MM.1S (cell line): ENCODE measurements at regions not wholly inside any gene's neighbourhood (a gene's known extent, or its start where the extent isn't known, plus 50 kb on each side); places are given as distances from the start of the nearest gene placed in this dataset.

Experiments
- DNase-seq: peaks from one replicate; pipeline ENCODE4 v3.0.0-alpha.2; 2015
- H2AFZ ChIP-seq: fragments of 300-600 bp; sonication (generic); 2 replicates; pipeline ENCODE4 v1.6.0; 2016; ENCODE audit warnings: antibody characterized with exemption, low read length
- H3F3A ChIP-seq: fragments of 300-600 bp; sonication (generic); 2 replicates; pipeline ENCODE4 v1.6.1; 2016; ENCODE audit warnings: mild to moderate bottlenecking, antibody characterized with exemption, low read length, moderate library complexity, mixed read lengths; ENCODE audit not compliant: insufficient read depth
- H3K27ac ChIP-seq: fragments of 300-600 bp; sonication (generic); 2 replicates; pipeline ENCODE4 v1.5.1; 2016; ENCODE audit warnings: mild to moderate bottlenecking, low read length
- H3K27me3 ChIP-seq: fragments of 300-600 bp; sonication (generic); replicated peaks from 2 replicates; pipeline ENCODE4 v1.6.0; 2016; ENCODE audit warnings: low read length; ENCODE audit not compliant: insufficient read depth
- H3K36me3 ChIP-seq: fragments of 300-600 bp; sonication (generic); replicated peaks from 2 replicates; pipeline ENCODE4 v1.6.1; 2016; ENCODE audit warnings: mild to moderate bottlenecking, low read length, mixed read lengths; ENCODE audit not compliant: insufficient read depth
- H3K4me1 ChIP-seq: fragments of 300-600 bp; sonication (generic); 2 replicates; pipeline ENCODE4 v1.6.1; 2016; ENCODE audit warnings: low read length, mixed read lengths
- H3K4me2 ChIP-seq: fragments of 300-600 bp; sonication (generic); 2 replicates; pipeline ENCODE4 v1.6.0; 2016; ENCODE audit warnings: low read depth, low read length
- H3K4me3 ChIP-seq: fragments of 300-600 bp; sonication (generic); 2 replicates; pipeline ENCODE4 v1.5.1; 2016; ENCODE audit warnings: low read length, mixed read lengths
- H3K79me2 ChIP-seq: fragments of 300-600 bp; sonication (generic); 2 replicates; pipeline ENCODE4 v1.6.1; 2016; ENCODE audit warnings: mixed run types, low read length, mixed read lengths
- H3K9ac ChIP-seq: fragments of 300-600 bp; sonication (generic); 2 replicates; pipeline ENCODE4 v1.6.1; 2016; ENCODE audit warnings: low read length, mixed read lengths
- H3K9me2 ChIP-seq: fragments of 300-600 bp; sonication (generic); replicated peaks from 2 replicates; pipeline ENCODE4 v1.6.1; 2016; ENCODE audit warnings: mild to moderate bottlenecking, low read length, mixed read lengths; ENCODE audit not compliant: insufficient read depth
- H3K9me3 ChIP-seq: fragments of 300-600 bp; sonication (generic); replicated peaks from 2 replicates; pipeline ENCODE4 v1.6.1; 2016; ENCODE audit warnings: mild to moderate bottlenecking, low read length, mixed read lengths; ENCODE audit not compliant: insufficient read depth
- H4K20me1 ChIP-seq: fragments of 300-600 bp; sonication (generic); 2 replicates; pipeline ENCODE4 v1.6.1; 2016; ENCODE audit warnings: mild to moderate bottlenecking, low read length, moderate library complexity, mixed read lengths; ENCODE audit not compliant: insufficient read depth
- CTCF ChIP-seq: fragments of 300-600 bp; sonication (generic); IDR thresholded peaks from 2 replicates; pipeline ENCODE4 v1.5.1; 2016; ENCODE audit warnings: antibody characterized with exemption, low read length, mixed read lengths
- EZH2 ChIP-seq: fragments of 300-600 bp; sonication (generic); optimal IDR thresholded peaks from 2 replicates; pipeline ENCODE3; 2017; ENCODE audit warnings: low read depth, mild to moderate bottlenecking, antibody characterized with exemption, low read length, mixed read lengths
- EZH2phosphoT487 ChIP-seq: fragments of 300-600 bp; sonication (generic); IDR thresholded peaks from 2 replicates; pipeline ENCODE4 v1.6.1; 2018; ENCODE audit warnings: antibody characterized with exemption, low read length

- Histone ChIP-seq H2AFZ (no peak overlapping the region), H3K9me2 (no peaks in the 10 kb centered on the region), H4K20me1 (no peaks in the 10 kb centered on the region), H3K4me2 (no peak overlapping the region), H3F3A (no peaks in the 10 kb centered on the region), H3K9ac (no peak overlapping the region), H3K9me3 (no peaks in the 10 kb centered on the region), H3K4me1 (no peaks in the 10 kb centered on the region), H3K79me2 (no peaks in the 10 kb centered on the region), H3K27ac (no peak overlapping the region), H3K36me3 (no peaks in the 10 kb centered on the region), H3K4me3 (no peak overlapping the region), H3K27me3 (peaks cover 49% of the 10 kb centered on the region)
- DNase-seq: no peak
- TF ChIP-seq CTCF: no peak
- no peak for TF ChIP-seq EZH2
- no peak for TF ChIP-seq EZH2phosphoT487
Measured at GRCh38 chr19:33954686-33955085, 158.0 kb downstream of the KCTD15 start.

- no peak for DNase-seq
- Histone ChIP-seq H3F3A (no peaks in the 10 kb centered on the region), H3K4me1 (no peaks in the 10 kb centered on the region), H3K4me2 (no peak overlapping the region), H4K20me1 (no peaks in the 10 kb centered on the region), H3K9me2 (no peaks in the 10 kb centered on the region), H3K27me3 (peaks cover 36% of the 10 kb centered on the region), H3K27ac (no peak overlapping the region), H3K9me3 (no peaks in the 10 kb centered on the region), H3K4me3 (no peak overlapping the region), H2AFZ (no peak overlapping the region), H3K36me3 (no peaks in the 10 kb centered on the region), H3K9ac (no peak overlapping the region), H3K79me2 (no peaks in the 10 kb centered on the region)
- TF ChIP-seq CTCF (no peak), EZH2 (no peak), EZH2phosphoT487 (no peak)
Measured at GRCh38 chr19:33956941-33957340, 160.3 kb downstream of the KCTD15 start.

GRCh38 chr19:33957804-33958203 is 161.1 kb downstream of the KCTD15 start:
- DNase-seq: no peak
- Histone ChIP-seq H3K4me3 (no peak overlapping the region), H3K9me2 (no peaks in the 10 kb centered on the region), H3K4me2 (no peak overlapping the region), H3K27me3 (peaks cover 37% of the 10 kb centered on the region), H2AFZ (no peak overlapping the region), H3K4me1 (no peaks in the 10 kb centered on the region), H3K79me2 (no peaks in the 10 kb centered on the region), H4K20me1 (no peaks in the 10 kb centered on the region), H3K9ac (no peak overlapping the region), H3K27ac (no peak overlapping the region), H3K36me3 (no peaks in the 10 kb centered on the region), H3K9me3 (no peaks in the 10 kb centered on the region), H3F3A (no peaks in the 10 kb centered on the region)
- TF ChIP-seq EZH2phosphoT487 (no peak), EZH2 (no peak), CTCF (no peak)

GRCh38 chr19:33960566-33960965 is 163.9 kb downstream of the KCTD15 start:
- DNase-seq: no peak
- Histone ChIP-seq H4K20me1 (no peaks in the 10 kb centered on the region), H3F3A (no peaks in the 10 kb centered on the region), H3K79me2 (no peaks in the 10 kb centered on the region), H3K9me3 (no peaks in the 10 kb centered on the region), H3K9ac (no peak overlapping the region), H3K4me1 (no peaks in the 10 kb centered on the region), H3K27ac (no peak overlapping the region), H3K36me3 (no peaks in the 10 kb centered on the region), H3K4me2 (no peak overlapping the region), H3K27me3 (peaks cover 20% of the 10 kb centered on the region; the same call in 1 of the 2 replicates), H3K4me3 (no peak overlapping the region), H3K9me2 (no peaks in the 10 kb centered on the region), H2AFZ (no peak overlapping the region)
- TF ChIP-seq EZH2phosphoT487: no peak
- no peak for TF ChIP-seq CTCF
- no peak for TF ChIP-seq EZH2
